OCI-LY7 (cell line): ENCODE measurements at regions not wholly inside any gene's neighbourhood (a gene's known extent, or its start where the extent isn't known, plus 50 kb on each side); places are given as distances from the start of the nearest gene placed in this dataset.

Source experiments
- BruUV-seq: library from RNA; stranded (reverse); fragments of 400-500 nt; replicated peaks from 2 replicates; lab custom pipeline; 2021; lab: Mats Ljungman, UMichigan
- CTCF ChIA-PET: fragments of 300-600 bp; sonication (Branson Sonifier 250); formaldehyde crosslinking; loops from one replicate; lab custom pipeline; 2022; ENCODE audit warnings: antibody characterized with exemption; ENCODE audit not compliant: unreplicated experiment; lab: Charles Lee
- POLR2A ChIA-PET: fragments of 300-600 bp; sonication (Branson Sonifier 250); formaldehyde crosslinking; loops from one replicate; lab custom pipeline; 2022; ENCODE audit warnings: antibody characterized with exemption; lab: Charles Lee
- DNase-seq: peaks from one replicate; pipeline ENCODE4 v3.0.0-alpha.2; 2015; ENCODE audit warnings: low spot score
- H2AFZ ChIP-seq: fragments of 200-600 bp; sonication (generic), shearing (Covaris generic); 2 replicates; pipeline ENCODE4 v1.6.1; 2014; ENCODE audit warnings: mild to moderate bottlenecking, antibody characterized with exemption, low read length, moderate library complexity
- H3K27ac ChIP-seq: fragments of 200-600 bp; sonication (generic); 2 replicates; pipeline ENCODE4 v1.5.1; 2014; ENCODE audit warnings: mixed run types, low read depth, mild to moderate bottlenecking, moderate library complexity, low read length, inconsistent platforms; ENCODE audit not compliant: poor library complexity, severe bottlenecking
- H3K36me3 ChIP-seq: fragments of 200-600 bp; sonication (generic); 2 replicates; pipeline ENCODE4 v1.6.1; 2014; ENCODE audit warnings: mild to moderate bottlenecking, antibody characterized with exemption, low read length, moderate library complexity, mixed read lengths; ENCODE audit not compliant: insufficient read depth
- H3K4me1 ChIP-seq: fragments of 200-600 bp; sonication (generic); 2 replicates; pipeline ENCODE4 v1.5.1; 2014; ENCODE audit warnings: mild to moderate bottlenecking, low read length; ENCODE audit not compliant: insufficient read depth, poor library complexity, severe bottlenecking
- H3K4me2 ChIP-seq: fragments of 200-600 bp; sonication (generic); 2 replicates; pipeline ENCODE4 v1.6.1; 2014; ENCODE audit warnings: mild to moderate bottlenecking, low read length
- H3K4me3 ChIP-seq: fragments of 200-600 bp; sonication (generic); 2 replicates; pipeline ENCODE4 v1.5.1; 2014; ENCODE audit warnings: mild to moderate bottlenecking, low read depth, low read length; ENCODE audit not compliant: poor library complexity, severe bottlenecking
- H3K79me2 ChIP-seq: fragments of 200-600 bp; sonication (generic); 2 replicates; pipeline ENCODE4 v1.6.1; 2016; ENCODE audit warnings: low read depth, mild to moderate bottlenecking, low read length, moderate library complexity, mixed read lengths; ENCODE audit not compliant: insufficient read depth
- H3K9me2 ChIP-seq: fragments of 200-600 bp; sonication (generic); 2 replicates; pipeline ENCODE4 v1.6.1; 2016; ENCODE audit warnings: mild to moderate bottlenecking, low read length, mixed read lengths; ENCODE audit not compliant: insufficient read depth
- H3K9me3 ChIP-seq: fragments of 200-600 bp; sonication (generic); 2 replicates; pipeline ENCODE4 v1.6.1; 2014; ENCODE audit warnings: mild to moderate bottlenecking, mixed run types, low read length, mixed read lengths
- H4K20me1 ChIP-seq: fragments of 200-600 bp; sonication (generic); 2 replicates; pipeline ENCODE4 v1.6.1; 2014; ENCODE audit warnings: mild to moderate bottlenecking, antibody characterized with exemption, low read length, moderate library complexity, mixed read lengths; ENCODE audit not compliant: insufficient read depth
- CTCF ChIP-seq: fragments of 200-600 bp; sonication (generic); conservative IDR thresholded peaks from 2 replicates; pipeline ENCODE4 v1.5.1; 2014; ENCODE audit warnings: mild to moderate bottlenecking, antibody characterized with exemption, low read length, moderate library complexity, mixed read lengths
- EZH2phosphoT487 ChIP-seq: fragments of 200-600 bp; sonication (generic); IDR thresholded peaks from 2 replicates; pipeline ENCODE4 v1.6.1; 2018; ENCODE audit warnings: low read depth, borderline replicate concordance, mild to moderate bottlenecking, mixed run types, antibody characterized with exemption, low read length, moderate library complexity, mixed read lengths
- intact Hi-C: fragments of 100-400 bp; cut with micrococcal nuclease; formaldehyde crosslinking; loops from one replicate; pipeline ENCODE4 v1.10.0; 2022; ENCODE audit not compliant: unreplicated experiment

GRCh38 chr6:23855497-23856116, 270.4 kb upstream of the NRSN1 start:
- Histone ChIP-seq H3K4me2 (no peak overlapping the region), H3K79me2 (no peaks in the 10 kb centered on the region), H3K4me3 (no peak overlapping the region), H3K4me1 (no peaks in the 10 kb centered on the region), H4K20me1 (no peaks in the 10 kb centered on the region), H3K9me3 (no peaks in the 10 kb centered on the region), H3K9me2 (no peaks in the 10 kb centered on the region), H3K27ac (no peak overlapping the region), H3K36me3 (no peaks in the 10 kb centered on the region), H2AFZ (no peak overlapping the region)
- ChIA-PET CTCF (no interaction called here), POLR2A (no interaction called here)
- intact Hi-C loops: no loop called here
- DNase-seq: no peak
- TF ChIP-seq CTCF (no peak), EZH2phosphoT487 (no peak)
- no TSS peak for BruUV-seq

DNA sequence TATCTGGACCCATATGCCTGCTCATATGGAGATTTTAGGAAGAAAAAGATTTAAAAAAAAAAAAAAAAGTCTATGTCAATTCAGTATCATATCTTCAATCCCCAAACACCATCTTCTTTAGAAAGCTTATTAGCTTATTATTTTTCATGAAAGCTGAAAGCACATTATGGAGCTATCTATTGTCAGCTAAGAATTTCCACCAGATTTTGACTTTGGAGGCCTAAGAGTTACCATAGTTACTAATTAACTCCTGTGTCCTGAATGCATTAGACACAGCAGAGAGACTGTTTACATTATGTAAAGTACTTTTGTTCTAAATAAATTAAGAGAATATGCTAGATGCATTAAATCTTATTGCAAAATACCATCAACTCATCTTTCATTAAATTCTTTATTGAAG, 255.5 kb upstream of the NRSN1 start:
- H3K4me1 ChIP-seq: no peaks in the 10 kb centered on the region
- H3K9me2 ChIP-seq: no peaks in the 10 kb centered on the region
- no peaks in the 10 kb centered on the region for H3K36me3 ChIP-seq
- no peak for DNase-seq
- no peak overlapping the region for H2AFZ ChIP-seq
- H3K4me3 ChIP-seq: no peak overlapping the region
- no peaks in the 10 kb centered on the region for H3K79me2 ChIP-seq
- ChIA-PET POLR2A (interaction anchor here (0.8 kb wide), 1 partner anchor 20 kb away, joined by 3 read pairs; no protein-coding TSS in a partner anchor), CTCF (no interaction called here)
- TF ChIP-seq CTCF: no peak
- no peak for TF ChIP-seq EZH2phosphoT487
- H4K20me1 ChIP-seq: no peaks in the 10 kb centered on the region
- no peak overlapping the region for H3K27ac ChIP-seq
- BruUV-seq: no TSS peak
- intact Hi-C loops: no loop called here
- no peak overlapping the region for H3K4me2 ChIP-seq
- H3K9me3 ChIP-seq: no peaks in the 10 kb centered on the region

DNA sequence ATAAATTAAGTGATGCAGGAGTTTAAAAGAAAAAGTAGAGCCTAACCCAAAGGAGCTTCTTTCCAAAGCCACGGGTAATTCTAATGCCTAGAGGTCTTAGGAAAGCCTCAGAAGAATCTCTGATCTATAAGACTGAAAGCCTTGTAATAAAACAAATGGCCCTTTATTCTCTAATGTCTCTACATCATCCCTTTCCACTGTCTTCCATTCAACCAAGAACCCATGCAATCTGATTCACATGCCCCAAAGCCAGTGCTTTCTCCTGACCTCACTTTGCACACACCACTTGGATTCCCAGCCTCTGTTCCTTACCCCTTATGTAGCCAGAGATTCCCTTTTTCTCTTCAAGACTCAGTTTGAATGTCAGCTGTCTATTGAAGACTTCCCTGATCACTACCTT, 252.9 kb upstream of the NRSN1 start:
- H3K9me3 ChIP-seq: no peaks in the 10 kb centered on the region
- TF ChIP-seq CTCF: no peak
- TF ChIP-seq EZH2phosphoT487: no peak
- H2AFZ ChIP-seq: no peak overlapping the region
- no peak overlapping the region for H3K27ac ChIP-seq
- ChIA-PET POLR2A (no interaction called here), CTCF (no interaction called here)
- intact Hi-C loops: no loop called here
- H3K4me3 ChIP-seq: no peak overlapping the region
- no peak overlapping the region for H3K4me2 ChIP-seq
- no peaks in the 10 kb centered on the region for H3K79me2 ChIP-seq
- no peak for DNase-seq
- no peaks in the 10 kb centered on the region for H4K20me1 ChIP-seq
- no peaks in the 10 kb centered on the region for H3K9me2 ChIP-seq
- no peaks in the 10 kb centered on the region for H3K36me3 ChIP-seq
- no TSS peak for BruUV-seq
- H3K4me1 ChIP-seq: no peaks in the 10 kb centered on the region
